ENCODE measurements at regions not wholly inside any gene's neighbourhood (a gene's known extent, or its start where the extent isn't known, plus 50 kb on each side); places are given as distances from the start of the nearest gene placed in this dataset.

- TF ChIP-seq CTCF (IDR thresholded peaks at IDR 0.05; ENCODE audit: control insufficient read depth, extremely low read depth, insufficient read depth) = peak; percentile 35; the same call in 1 of the 2 replicates
- no peak overlapping the region for H3K4me3 ChIP-seq (ENCODE audit: low read depth, low read length)
- no peak for DNase-seq (ENCODE audit: low read depth)
Observed at GRCh38 chr4:160370046-160370445, 1267.2 kb downstream of the RAPGEF2 start.

DNA sequence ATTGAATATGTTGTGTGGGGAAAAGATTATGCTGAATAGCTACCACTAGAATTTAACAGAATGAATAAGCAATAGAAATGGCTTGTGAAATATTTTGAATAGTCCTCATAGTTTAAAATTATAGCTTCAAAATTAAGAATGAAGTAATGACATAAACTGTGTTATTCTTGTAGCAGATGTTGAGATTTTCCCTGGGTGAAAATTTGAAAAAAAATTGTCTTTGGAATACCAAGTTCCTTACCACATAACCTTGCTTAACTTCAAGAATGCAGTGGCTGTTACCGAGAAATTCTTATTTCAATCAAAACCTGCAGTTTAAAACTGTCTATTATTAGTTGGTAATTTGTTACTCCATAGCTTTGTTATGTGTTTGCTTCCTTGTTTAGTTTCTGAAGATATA lies 1268.6 kb downstream of the RAPGEF2 start:
- no peak for DNase-seq (ENCODE audit: low read depth)
- no peak for TF ChIP-seq CTCF (IDR thresholded peaks at IDR 0.05; ENCODE audit: control insufficient read depth, extremely low read depth, insufficient read depth)
- H3K4me3 ChIP-seq (ENCODE audit: low read depth, low read length) = no peak overlapping the region

GRCh38 chr4:160372390-160372789 lies 1269.5 kb downstream of the RAPGEF2 start:
- DNase-seq (ENCODE audit: low read depth) = no peak
- no peak for TF ChIP-seq CTCF (IDR thresholded peaks at IDR 0.05; ENCODE audit: control insufficient read depth, extremely low read depth, insufficient read depth)
- no peak overlapping the region for H3K4me3 ChIP-seq (ENCODE audit: low read depth, low read length)

DNA sequence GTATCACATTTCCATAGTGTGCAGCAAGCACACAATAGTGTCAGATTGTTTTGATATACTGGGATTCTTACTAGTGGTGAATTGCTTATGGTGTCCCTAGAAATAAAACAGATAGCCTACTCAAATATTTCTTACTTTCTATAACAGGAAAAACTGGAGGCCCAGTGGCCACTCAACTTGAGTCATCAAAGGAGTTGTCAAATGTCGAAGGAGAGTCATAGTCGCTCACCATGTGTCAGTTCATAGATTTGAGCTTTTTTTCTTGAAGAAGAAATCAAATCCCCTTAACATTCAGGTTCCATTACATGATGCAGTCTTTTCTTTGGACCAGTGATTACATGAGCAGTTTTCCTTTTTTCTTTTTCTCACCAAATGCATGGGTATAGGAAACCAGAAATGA lies 1271.0 kb downstream of the RAPGEF2 start:
- TF ChIP-seq CTCF (IDR thresholded peaks at IDR 0.05; ENCODE audit: control insufficient read depth, extremely low read depth, insufficient read depth) = no peak
- H3K4me3 ChIP-seq (ENCODE audit: low read depth, low read length) = no peak overlapping the region
- no peak for DNase-seq (ENCODE audit: low read depth)

GRCh38 chr4:160375772-160376452 lies 1273.0 kb downstream of the RAPGEF2 start:
- no peak for TF ChIP-seq CTCF (IDR thresholded peaks at IDR 0.05; ENCODE audit: control insufficient read depth, extremely low read depth, insufficient read depth)
- no peak overlapping the region for H3K4me3 ChIP-seq (ENCODE audit: low read depth, low read length)
- DNase-seq (ENCODE audit: low read depth) = no peak

DNA sequence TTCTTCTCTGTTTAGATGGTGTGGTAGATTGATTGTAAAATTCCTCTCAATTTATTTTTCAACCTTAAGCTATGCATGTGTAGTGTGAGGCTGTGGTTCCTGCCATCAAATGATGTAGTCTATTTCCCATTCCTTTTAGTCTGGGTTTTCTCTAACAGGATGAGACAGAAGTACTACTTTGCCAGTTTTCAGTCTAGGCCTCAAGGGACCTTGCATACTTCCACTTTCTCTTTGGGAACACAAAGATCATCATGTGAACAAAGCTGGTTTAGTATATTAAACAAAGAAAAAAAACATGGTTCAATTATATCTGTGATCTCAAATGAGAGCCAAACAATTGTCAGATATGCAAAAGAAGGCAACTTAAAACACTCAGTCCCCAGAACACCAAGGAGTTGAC lies 1284.0 kb downstream of the RAPGEF2 start:
- H3K4me3 ChIP-seq (ENCODE audit: low read depth, low read length) = no peak overlapping the region
- no peak for TF ChIP-seq CTCF (IDR thresholded peaks at IDR 0.05; ENCODE audit: control insufficient read depth, extremely low read depth, insufficient read depth)
- no peak for DNase-seq (ENCODE audit: low read depth)

GRCh38 chr4:160399826-160400225 lies 1296.9 kb downstream of the RAPGEF2 start:
- no peak for DNase-seq (ENCODE audit: low read depth)
- TF ChIP-seq CTCF (IDR thresholded peaks at IDR 0.05; ENCODE audit: control insufficient read depth, extremely low read depth, insufficient read depth) = no peak
- H3K4me3 ChIP-seq (ENCODE audit: low read depth, low read length) = no peak overlapping the region
